Activated naive CD4-positive, alpha-beta T cell treated with anti-CD3 and anti-CD28 coated beads for 36 hours (primary cell): ENCODE measurements at regions not wholly inside any gene's neighbourhood (a gene's known extent, or its start where the extent isn't known, plus 50 kb on each side); places are given as distances from the start of the nearest gene placed in this dataset.

ENCODE experiments used
- CTCF ChIA-PET: fragments of 350-600 bp; sonication (Branson Sonifier 250); formaldehyde crosslinking; loops from one replicate; lab custom pipeline; 2021; ENCODE audit warnings: antibody characterized with exemption; lab: Charles Lee
- DNase-seq: peaks from one replicate; pipeline ENCODE4 v3.0.0-alpha.2; 2020
- H3K27ac Mint-ChIP-seq: one replicate; pipeline ENCODE4 v1.8.0; 2021; ENCODE audit warnings: mild to moderate bottlenecking, mixed read lengths
- H3K27me3 Mint-ChIP-seq: one replicate; pipeline ENCODE4 v1.8.0; 2021; ENCODE audit warnings: low read depth, mixed read lengths
- H3K36me3 Mint-ChIP-seq: one replicate; pipeline ENCODE4 v1.8.0; 2021; ENCODE audit warnings: low read depth, mixed read lengths
- H3K4me1 Mint-ChIP-seq: one replicate; pipeline ENCODE4 v1.8.0; 2021; ENCODE audit warnings: low read depth, mixed read lengths
- H3K4me3 Mint-ChIP-seq: one replicate; pipeline ENCODE4 v1.8.0; 2021; ENCODE audit warnings: mild to moderate bottlenecking, moderate library complexity, mixed read lengths
- H3K9me3 Mint-ChIP-seq: one replicate; pipeline ENCODE4 v1.8.0; 2021; ENCODE audit warnings: mixed read lengths
- intact Hi-C: fragments of 100-400 bp; cut with micrococcal nuclease; formaldehyde crosslinking; loops from one replicate; pipeline ENCODE4 v1.15.1; 2023

- intact Hi-C loops, result no loop called here
- no peak overlapping the region for H3K4me3 Mint-ChIP-seq
- DNase-seq, result no peak
- H3K36me3 Mint-ChIP-seq, result no peaks in the 10 kb centered on the region
- no peaks in the 10 kb centered on the region for H3K4me1 Mint-ChIP-seq
- H3K27me3 Mint-ChIP-seq, result peaks cover 7% of the 10 kb centered on the region
- CTCF ChIA-PET, result no interaction called here
- peaks cover 6% of the 10 kb centered on the region for H3K9me3 Mint-ChIP-seq
- no peak overlapping the region for H3K27ac Mint-ChIP-seq
Observed at GRCh38 chr2:23083966-23084365, 301.0 kb upstream of the KLHL29 start.

GRCh38 chr2:23091019-23091418 is 294.0 kb upstream of the KLHL29 start:
- no peak overlapping the region for H3K4me3 Mint-ChIP-seq
- no peak for DNase-seq
- H3K4me1 Mint-ChIP-seq, result no peaks in the 10 kb centered on the region
- H3K27me3 Mint-ChIP-seq, result peaks cover 11% of the 10 kb centered on the region
- peaks cover 6% of the 10 kb centered on the region for H3K9me3 Mint-ChIP-seq
- intact Hi-C loops, result no loop called here
- CTCF ChIA-PET, result no interaction called here
- no peak overlapping the region for H3K27ac Mint-ChIP-seq
- no peaks in the 10 kb centered on the region for H3K36me3 Mint-ChIP-seq

GRCh38 chr2:23091900-23092299 is 293.1 kb upstream of the KLHL29 start:
- Mint-ChIP-seq H3K27me3 (peaks cover 11% of the 10 kb centered on the region), H3K9me3 (peaks cover 6% of the 10 kb centered on the region), H3K4me1 (no peaks in the 10 kb centered on the region), H3K4me3 (no peak overlapping the region), H3K27ac (no peak overlapping the region), H3K36me3 (no peaks in the 10 kb centered on the region)
- intact Hi-C loops, result no loop called here
- CTCF ChIA-PET, result no interaction called here
- DNase-seq, result no peak

GRCh38 chr2:23092831-23093230 is 292.1 kb upstream of the KLHL29 start:
- no peak for DNase-seq
- H3K4me1 Mint-ChIP-seq, result no peaks in the 10 kb centered on the region
- no peaks in the 10 kb centered on the region for H3K36me3 Mint-ChIP-seq
- H3K27me3 Mint-ChIP-seq, result peaks cover 8% of the 10 kb centered on the region
- H3K27ac Mint-ChIP-seq, result no peak overlapping the region
- peaks cover 3% of the 10 kb centered on the region for H3K9me3 Mint-ChIP-seq
- CTCF ChIA-PET, result no interaction called here
- intact Hi-C loops, result no loop called here
- H3K4me3 Mint-ChIP-seq, result no peak overlapping the region

GRCh38 chr2:23093513-23093912 is 291.5 kb upstream of the KLHL29 start:
- Mint-ChIP-seq H3K27me3 (peaks cover 7% of the 10 kb centered on the region), H3K4me3 (no peak overlapping the region), H3K27ac (no peak overlapping the region), H3K36me3 (no peaks in the 10 kb centered on the region), H3K9me3 (peaks cover 3% of the 10 kb centered on the region), H3K4me1 (no peaks in the 10 kb centered on the region)
- intact Hi-C loops, result no loop called here
- no peak for DNase-seq
- CTCF ChIA-PET, result no interaction called here

GRCh38 chr2:23096906-23097602 is 287.9 kb upstream of the KLHL29 start:
- Mint-ChIP-seq H3K27me3 (peaks cover 3% of the 10 kb centered on the region), H3K4me1 (no peaks in the 10 kb centered on the region), H3K9me3 (no peaks in the 10 kb centered on the region), H3K4me3 (no peak overlapping the region), H3K27ac (no peak overlapping the region), H3K36me3 (no peaks in the 10 kb centered on the region)
- CTCF ChIA-PET, result no interaction called here
- intact Hi-C loops, result no loop called here
- no peak for DNase-seq

- Mint-ChIP-seq H3K4me3 (no peak overlapping the region), H3K27me3 (peaks cover 3% of the 10 kb centered on the region), H3K4me1 (no peaks in the 10 kb centered on the region), H3K27ac (no peak overlapping the region), H3K36me3 (no peaks in the 10 kb centered on the region), H3K9me3 (no peaks in the 10 kb centered on the region)
- intact Hi-C loops, result no loop called here
- CTCF ChIA-PET, result no interaction called here
- DNase-seq, result no peak
Observed at GRCh38 chr2:23100406-23100805, 284.6 kb upstream of the KLHL29 start.

- no peak for DNase-seq
- Mint-ChIP-seq H3K27ac (no peak overlapping the region), H3K9me3 (peaks cover 4% of the 10 kb centered on the region), H3K4me1 (no peaks in the 10 kb centered on the region), H3K27me3 (peaks cover 3% of the 10 kb centered on the region), H3K36me3 (no peaks in the 10 kb centered on the region), H3K4me3 (no peak overlapping the region)
- CTCF ChIA-PET, result no interaction called here
- intact Hi-C loops, result no loop called here
Observed at GRCh38 chr2:23106242-23106785, 278.7 kb upstream of the KLHL29 start.

GRCh38 chr2:23107327-23107941 is 277.5 kb upstream of the KLHL29 start:
- intact Hi-C loops, result no loop called here
- peaks cover 4% of the 10 kb centered on the region for H3K9me3 Mint-ChIP-seq
- H3K4me1 Mint-ChIP-seq, result no peaks in the 10 kb centered on the region
- CTCF ChIA-PET, result no interaction called here
- H3K27me3 Mint-ChIP-seq, result peaks cover 3% of the 10 kb centered on the region
- no peak overlapping the region for H3K4me3 Mint-ChIP-seq
- H3K27ac Mint-ChIP-seq, result no peak overlapping the region
- H3K36me3 Mint-ChIP-seq, result no peaks in the 10 kb centered on the region
- DNase-seq, result no peak

GRCh38 chr2:23111263-23111662 is 273.7 kb upstream of the KLHL29 start:
- H3K27me3 Mint-ChIP-seq, result peaks cover 5% of the 10 kb centered on the region
- intact Hi-C loops, result no loop called here
- CTCF ChIA-PET, result no interaction called here
- DNase-seq, result no peak
- no peak overlapping the region for H3K4me3 Mint-ChIP-seq
- no peaks in the 10 kb centered on the region for H3K36me3 Mint-ChIP-seq
- no peaks in the 10 kb centered on the region for H3K4me1 Mint-ChIP-seq
- H3K27ac Mint-ChIP-seq, result no peak overlapping the region
- H3K9me3 Mint-ChIP-seq, result peaks cover 4% of the 10 kb centered on the region

GRCh38 chr2:23112517-23112916 is 272.5 kb upstream of the KLHL29 start:
- H3K4me1 Mint-ChIP-seq, result no peaks in the 10 kb centered on the region
- intact Hi-C loops, result no loop called here
- CTCF ChIA-PET, result no interaction called here
- no peak for DNase-seq
- H3K4me3 Mint-ChIP-seq, result no peak overlapping the region
- H3K36me3 Mint-ChIP-seq, result no peaks in the 10 kb centered on the region
- peaks cover 5% of the 10 kb centered on the region for H3K27me3 Mint-ChIP-seq
- H3K9me3 Mint-ChIP-seq, result peaks cover 4% of the 10 kb centered on the region
- no peak overlapping the region for H3K27ac Mint-ChIP-seq

GRCh38 chr2:23114299-23114698 is 270.7 kb upstream of the KLHL29 start:
- Mint-ChIP-seq H3K4me3 (no peak overlapping the region), H3K9me3 (peaks cover 3% of the 10 kb centered on the region), H3K27ac (no peak overlapping the region), H3K27me3 (peaks cover 8% of the 10 kb centered on the region), H3K4me1 (no peaks in the 10 kb centered on the region), H3K36me3 (no peaks in the 10 kb centered on the region)
- DNase-seq, result no peak
- intact Hi-C loops, result no loop called here
- CTCF ChIA-PET, result interaction anchor here (0.6 kb wide), 1 partner anchor 1824 kb away, joined by 3 read pairs; no protein-coding TSS in a partner anchor

GRCh38 chr2:23118313-23118712 is 266.7 kb upstream of the KLHL29 start:
- H3K27ac Mint-ChIP-seq, result no peak overlapping the region
- intact Hi-C loops, result no loop called here

More at GRCh38 chr2:23118313-23118712, 266.7 kb upstream of the KLHL29 start:
- no peaks in the 10 kb centered on the region for H3K4me1 Mint-ChIP-seq
- peaks cover 10% of the 10 kb centered on the region for H3K27me3 Mint-ChIP-seq
- no peak overlapping the region for H3K4me3 Mint-ChIP-seq
- no peak for DNase-seq
- no peaks in the 10 kb centered on the region for H3K36me3 Mint-ChIP-seq
- H3K9me3 Mint-ChIP-seq, result no peaks in the 10 kb centered on the region
- CTCF ChIA-PET, result no interaction called here
